Right lobe of liver (tissue), 4 donors: ENCODE measurements at regions not wholly inside any gene's neighbourhood (a gene's known extent, or its start where the extent isn't known, plus 50 kb on each side); places are given as distances from the start of the nearest gene placed in this dataset.

Experiments
- POLR2A ChIP-seq: fragments of 450-650 bp; IDR thresholded peaks from one replicate; pipeline ENCODE4 v1.6.1; 2017; ENCODE audit warnings: antibody characterized with exemption, mild to moderate bottlenecking
- TF ChIP-seq, protein P1 (sequence below), 4 donors: fragments of 200-600 bp in 3 of 4; fragments of 450-650 bp in 1 of 4; IDR thresholded peaks; one replicate each; pipeline versions ENCODE4 v1.5.1 to v1.8.0; 2016 to 2022; ENCODE audit warnings: antibody characterized with exemption in 4 of 4, mild to moderate bottlenecking in 2 of 4
- donor health status: DM: no; HTN: no; CAD: no.
- donor health status: DM: no; HTN: no; CAD: no.
- donor health status: DM: no; HTN: yes; CAD: no.

- TF ChIP-seq, protein P1, sequence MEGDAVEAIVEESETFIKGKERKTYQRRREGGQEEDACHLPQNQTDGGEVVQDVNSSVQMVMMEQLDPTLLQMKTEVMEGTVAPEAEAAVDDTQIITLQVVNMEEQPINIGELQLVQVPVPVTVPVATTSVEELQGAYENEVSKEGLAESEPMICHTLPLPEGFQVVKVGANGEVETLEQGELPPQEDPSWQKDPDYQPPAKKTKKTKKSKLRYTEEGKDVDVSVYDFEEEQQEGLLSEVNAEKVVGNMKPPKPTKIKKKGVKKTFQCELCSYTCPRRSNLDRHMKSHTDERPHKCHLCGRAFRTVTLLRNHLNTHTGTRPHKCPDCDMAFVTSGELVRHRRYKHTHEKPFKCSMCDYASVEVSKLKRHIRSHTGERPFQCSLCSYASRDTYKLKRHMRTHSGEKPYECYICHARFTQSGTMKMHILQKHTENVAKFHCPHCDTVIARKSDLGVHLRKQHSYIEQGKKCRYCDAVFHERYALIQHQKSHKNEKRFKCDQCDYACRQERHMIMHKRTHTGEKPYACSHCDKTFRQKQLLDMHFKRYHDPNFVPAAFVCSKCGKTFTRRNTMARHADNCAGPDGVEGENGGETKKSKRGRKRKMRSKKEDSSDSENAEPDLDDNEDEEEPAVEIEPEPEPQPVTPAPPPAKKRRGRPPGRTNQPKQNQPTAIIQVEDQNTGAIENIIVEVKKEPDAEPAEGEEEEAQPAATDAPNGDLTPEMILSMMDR (IDR thresholded peaks at IDR 0.05): no peak
- TF ChIP-seq POLR2A: no peak
Measured at GRCh38 chr14:42370056-42370455, 763.4 kb downstream of the LRFN5 start.
